Stimulated activated effector memory CD8-positive, alpha-beta T cell treated with anti-CD3 and anti-CD28 coated beads, Interleukin-12 subunit alpha, Interleukin-12 subunit beta, amount 100 ng/mL, for 72 hours (primary cell): ENCODE measurements at regions not wholly inside any gene's neighbourhood (a gene's known extent, or its start where the extent isn't known, plus 50 kb on each side); places are given as distances from the start of the nearest gene placed in this dataset.

Experiments used
- ATAC-seq: fragments of 150-1000 bp; cut with Tn5 transposase; 2 replicates; pipeline ENCODE4 v1.10.0; 2021
- DNase-seq, 2 donors: peaks; one replicate each; pipeline ENCODE4 v3.0.0; 2021 to 2022; ENCODE audit warnings: low spot score in 2 of 2
- H3K27ac Mint-ChIP-seq: one replicate; pipeline ENCODE4 v1.8.0; 2022; ENCODE audit warnings: mild to moderate bottlenecking, mixed read lengths
- H3K36me3 Mint-ChIP-seq: one replicate; pipeline ENCODE4 v1.8.0; 2022; ENCODE audit warnings: mild to moderate bottlenecking, mixed read lengths
- H3K4me1 Mint-ChIP-seq: one replicate; pipeline ENCODE4 v1.8.0; 2022; ENCODE audit warnings: mixed read lengths
- H3K4me3 Mint-ChIP-seq: one replicate; pipeline ENCODE4 v1.8.0; 2022; ENCODE audit warnings: mild to moderate bottlenecking, mixed read lengths
- H3K9me3 Mint-ChIP-seq: one replicate; pipeline ENCODE4 v1.8.0; 2022; ENCODE audit warnings: mixed read lengths

- peaks cover 15% of the 10 kb centered on the region for H3K9me3 Mint-ChIP-seq
- no peak for DNase-seq
- H3K36me3 Mint-ChIP-seq = no peaks in the 10 kb centered on the region
- no peak overlapping the region for H3K4me3 Mint-ChIP-seq
- H3K27ac Mint-ChIP-seq = no peak overlapping the region
- ATAC-seq = no peak
- H3K4me1 Mint-ChIP-seq = no peaks in the 10 kb centered on the region
Measured at GRCh38 chr11:81032906-81033305, 1592.1 kb upstream of the TENM4 start.

GRCh38 chr11:81030186-81030585, 1589.4 kb upstream of the TENM4 start:
- DNase-seq (no peak), ATAC-seq (no peak)
- no peak overlapping the region for H3K4me3 Mint-ChIP-seq
- no peaks in the 10 kb centered on the region for H3K4me1 Mint-ChIP-seq
- H3K9me3 Mint-ChIP-seq = peaks cover 11% of the 10 kb centered on the region
- no peak overlapping the region for H3K27ac Mint-ChIP-seq
- H3K36me3 Mint-ChIP-seq = no peaks in the 10 kb centered on the region

GRCh38 chr11:81026032-81026431, 1585.2 kb upstream of the TENM4 start:
- no peak overlapping the region for H3K27ac Mint-ChIP-seq
- no peak overlapping the region for H3K4me3 Mint-ChIP-seq
- H3K36me3 Mint-ChIP-seq = no peaks in the 10 kb centered on the region
- H3K9me3 Mint-ChIP-seq = peaks cover 14% of the 10 kb centered on the region
- no peaks in the 10 kb centered on the region for H3K4me1 Mint-ChIP-seq
- DNase-seq (no peak), ATAC-seq (no peak)

GRCh38 chr11:81022057-81022456, 1581.2 kb upstream of the TENM4 start:
- H3K4me3 Mint-ChIP-seq = no peak overlapping the region
- H3K36me3 Mint-ChIP-seq = no peaks in the 10 kb centered on the region
- DNase-seq = no peak
- H3K9me3 Mint-ChIP-seq = peaks cover 13% of the 10 kb centered on the region
- no peak overlapping the region for H3K27ac Mint-ChIP-seq
- no peaks in the 10 kb centered on the region for H3K4me1 Mint-ChIP-seq
- ATAC-seq = no peak

GRCh38 chr11:81010631-81011030, 1569.8 kb upstream of the TENM4 start:
- DNase-seq = no peak
- ATAC-seq = no peak
- H3K27ac Mint-ChIP-seq = no peak overlapping the region
- peaks cover 14% of the 10 kb centered on the region for H3K9me3 Mint-ChIP-seq
- no peaks in the 10 kb centered on the region for H3K36me3 Mint-ChIP-seq
- no peak overlapping the region for H3K4me3 Mint-ChIP-seq
- no peaks in the 10 kb centered on the region for H3K4me1 Mint-ChIP-seq

GRCh38 chr11:81007046-81007445, 1566.2 kb upstream of the TENM4 start:
- peaks cover 6% of the 10 kb centered on the region for H3K9me3 Mint-ChIP-seq
- no peak overlapping the region for H3K4me3 Mint-ChIP-seq
- H3K4me1 Mint-ChIP-seq = no peaks in the 10 kb centered on the region
- H3K27ac Mint-ChIP-seq = no peak overlapping the region
- H3K36me3 Mint-ChIP-seq = no peaks in the 10 kb centered on the region
- DNase-seq (no peak), ATAC-seq (no peak)

GRCh38 chr11:81005595-81005994, 1564.8 kb upstream of the TENM4 start:
- DNase-seq (no peak), ATAC-seq (no peak)
- no peaks in the 10 kb centered on the region for H3K4me1 Mint-ChIP-seq
- H3K36me3 Mint-ChIP-seq = no peaks in the 10 kb centered on the region
- peaks cover 2% of the 10 kb centered on the region for H3K9me3 Mint-ChIP-seq
- no peak overlapping the region for H3K27ac Mint-ChIP-seq
- H3K4me3 Mint-ChIP-seq = no peak overlapping the region

GRCh38 chr11:81004576-81004975, 1563.7 kb upstream of the TENM4 start:
- Mint-ChIP-seq H3K27ac (no peak overlapping the region), H3K4me3 (no peak overlapping the region)
- ATAC-seq = no peak

GRCh38 chr11:81002374-81002773, 1561.5 kb upstream of the TENM4 start:
- Mint-ChIP-seq H3K27ac (no peak overlapping the region), H3K9me3 (peaks cover 10% of the 10 kb centered on the region), H3K4me3 (no peak overlapping the region), H3K4me1 (no peaks in the 10 kb centered on the region), H3K36me3 (no peaks in the 10 kb centered on the region)
- ATAC-seq = no peak
- DNase-seq = no peak

More at GRCh38 chr11:81004576-81004975, 1563.7 kb upstream of the TENM4 start:
- Mint-ChIP-seq H3K36me3 (no peaks in the 10 kb centered on the region), H3K9me3 (peaks cover 4% of the 10 kb centered on the region), H3K4me1 (no peaks in the 10 kb centered on the region)
- no peak for DNase-seq

GRCh38 chr11:81000735-81001134, 1559.9 kb upstream of the TENM4 start:
- no peak for ATAC-seq

GRCh38 chr11:81000334-81000733, 1559.5 kb upstream of the TENM4 start:
- ATAC-seq (no peak), DNase-seq (no peak)
- Mint-ChIP-seq H3K36me3 (no peaks in the 10 kb centered on the region), H3K4me3 (no peak overlapping the region), H3K27ac (no peak overlapping the region), H3K4me1 (no peaks in the 10 kb centered on the region), H3K9me3 (peaks cover 10% of the 10 kb centered on the region)

More at GRCh38 chr11:81000735-81001134, 1559.9 kb upstream of the TENM4 start:
- no peaks in the 10 kb centered on the region for H3K4me1 Mint-ChIP-seq
- H3K9me3 Mint-ChIP-seq = peaks cover 10% of the 10 kb centered on the region
- H3K27ac Mint-ChIP-seq = no peak overlapping the region
- H3K36me3 Mint-ChIP-seq = no peaks in the 10 kb centered on the region
- H3K4me3 Mint-ChIP-seq = no peak overlapping the region
- DNase-seq = no peak

- Mint-ChIP-seq H3K27ac (no peak overlapping the region), H3K36me3 (no peaks in the 10 kb centered on the region), H3K4me3 (no peak overlapping the region), H3K9me3 (peaks cover 14% of the 10 kb centered on the region), H3K4me1 (no peaks in the 10 kb centered on the region)
- no peak for DNase-seq
- ATAC-seq = no peak
Measured at GRCh38 chr11:80995523-80995922, 1554.7 kb upstream of the TENM4 start.

GRCh38 chr11:80993536-80993935, 1552.7 kb upstream of the TENM4 start:
- peaks cover 22% of the 10 kb centered on the region for H3K9me3 Mint-ChIP-seq
- H3K4me1 Mint-ChIP-seq = no peaks in the 10 kb centered on the region
- H3K27ac Mint-ChIP-seq = no peak overlapping the region
- no peak overlapping the region for H3K4me3 Mint-ChIP-seq
- H3K36me3 Mint-ChIP-seq = no peaks in the 10 kb centered on the region
- ATAC-seq = no peak
- no peak for DNase-seq

- no peaks in the 10 kb centered on the region for H3K4me1 Mint-ChIP-seq
- H3K27ac Mint-ChIP-seq = no peak overlapping the region
- DNase-seq = no peak
- peaks cover 24% of the 10 kb centered on the region for H3K9me3 Mint-ChIP-seq
- no peak overlapping the region for H3K4me3 Mint-ChIP-seq
- no peak for ATAC-seq
- no peaks in the 10 kb centered on the region for H3K36me3 Mint-ChIP-seq
Measured at GRCh38 chr11:80990885-80991284, 1550.1 kb upstream of the TENM4 start.

GRCh38 chr11:80987171-80987570, 1546.3 kb upstream of the TENM4 start:
- Mint-ChIP-seq H3K4me1 (no peaks in the 10 kb centered on the region), H3K9me3 (peaks cover 23% of the 10 kb centered on the region), H3K27ac (no peak overlapping the region), H3K4me3 (no peak overlapping the region), H3K36me3 (no peaks in the 10 kb centered on the region)
- DNase-seq (no peak), ATAC-seq (no peak)

GRCh38 chr11:80986421-80987074, 1545.7 kb upstream of the TENM4 start:
- Mint-ChIP-seq H3K27ac (no peak overlapping the region), H3K4me3 (no peak overlapping the region), H3K4me1 (no peaks in the 10 kb centered on the region), H3K9me3 (peaks cover 25% of the 10 kb centered on the region), H3K36me3 (no peaks in the 10 kb centered on the region)
- no peak for ATAC-seq
- no peak for DNase-seq

- no peak overlapping the region for H3K27ac Mint-ChIP-seq
- H3K4me1 Mint-ChIP-seq = no peaks in the 10 kb centered on the region
- DNase-seq (no peak), ATAC-seq (no peak)
- peaks cover 20% of the 10 kb centered on the region for H3K9me3 Mint-ChIP-seq
- H3K36me3 Mint-ChIP-seq = no peaks in the 10 kb centered on the region
- H3K4me3 Mint-ChIP-seq = no peak overlapping the region
Measured at GRCh38 chr11:80980227-80980626, 1539.4 kb upstream of the TENM4 start.
